ENCODE measurements at regions not wholly inside any gene's neighbourhood (a gene's known extent, or its start where the extent isn't known, plus 50 kb on each side); places are given as distances from the start of the nearest gene placed in this dataset.

DNA sequence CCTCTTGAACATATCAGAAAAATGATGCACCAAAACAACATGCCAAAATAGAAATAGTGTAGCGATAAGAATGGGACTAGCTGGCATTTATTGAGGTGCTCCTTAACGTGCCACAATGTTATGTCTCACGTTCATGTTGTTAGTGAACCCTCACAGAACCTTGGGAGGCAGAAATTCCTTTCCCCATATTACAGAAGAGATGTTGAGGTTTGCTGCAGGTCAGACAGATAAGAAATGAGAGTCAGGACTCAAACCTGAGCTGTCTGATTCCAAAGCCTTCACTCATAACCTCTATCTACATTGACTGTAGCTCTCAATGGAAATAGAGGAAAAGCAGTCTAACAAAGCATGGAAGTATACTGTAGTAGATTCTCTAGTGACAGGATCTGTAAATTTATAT, 163.3 kb upstream of the STK17B start:
- TF ChIP-seq, protein P1, sequence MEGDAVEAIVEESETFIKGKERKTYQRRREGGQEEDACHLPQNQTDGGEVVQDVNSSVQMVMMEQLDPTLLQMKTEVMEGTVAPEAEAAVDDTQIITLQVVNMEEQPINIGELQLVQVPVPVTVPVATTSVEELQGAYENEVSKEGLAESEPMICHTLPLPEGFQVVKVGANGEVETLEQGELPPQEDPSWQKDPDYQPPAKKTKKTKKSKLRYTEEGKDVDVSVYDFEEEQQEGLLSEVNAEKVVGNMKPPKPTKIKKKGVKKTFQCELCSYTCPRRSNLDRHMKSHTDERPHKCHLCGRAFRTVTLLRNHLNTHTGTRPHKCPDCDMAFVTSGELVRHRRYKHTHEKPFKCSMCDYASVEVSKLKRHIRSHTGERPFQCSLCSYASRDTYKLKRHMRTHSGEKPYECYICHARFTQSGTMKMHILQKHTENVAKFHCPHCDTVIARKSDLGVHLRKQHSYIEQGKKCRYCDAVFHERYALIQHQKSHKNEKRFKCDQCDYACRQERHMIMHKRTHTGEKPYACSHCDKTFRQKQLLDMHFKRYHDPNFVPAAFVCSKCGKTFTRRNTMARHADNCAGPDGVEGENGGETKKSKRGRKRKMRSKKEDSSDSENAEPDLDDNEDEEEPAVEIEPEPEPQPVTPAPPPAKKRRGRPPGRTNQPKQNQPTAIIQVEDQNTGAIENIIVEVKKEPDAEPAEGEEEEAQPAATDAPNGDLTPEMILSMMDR (conservative IDR thresholded peaks at IDR 0.05): no peak
- H4K5ac ChIP-seq (ENCODE audit: insufficient read length, low read depth, low read length): no peak overlapping the region
- no peaks in the 10 kb centered on the region for H3K23me2 ChIP-seq (ENCODE audit: insufficient read length, low read depth, low read length, poor library complexity, severe bottlenecking)
- no CpG with 5 or more reads among the region's 3 CpGs for WGBS (ENCODE audit: extremely low coverage, insufficient read length, low lambda C conversion rate)
- H4K8ac ChIP-seq (replicated peaks; ENCODE audit: insufficient read length, low read depth, low read length): no peak overlapping the region
- no peaks in the 10 kb centered on the region for H3K27me3 Mint-ChIP-seq (ENCODE audit: low read depth)
- no peak overlapping the region for H3K9ac ChIP-seq (ENCODE audit: extremely low read depth, insufficient read length, low read length)
- no peak overlapping the region for H2AK5ac ChIP-seq (ENCODE audit: insufficient read length, low read length)
- no peak overlapping the region for H3K4ac ChIP-seq (ENCODE audit: low read depth, low read length)
- H3K56ac ChIP-seq (ENCODE audit: insufficient read length, low read depth, low read length): no peak overlapping the region
- H3K4me1 ChIP-seq (ENCODE audit: insufficient read depth, low read length): no peaks in the 10 kb centered on the region; the same call in 1 of the 2 replicates
- no peak overlapping the region for H2BK5ac ChIP-seq (ENCODE audit: insufficient read length, low read length)
- no peak for DNase-seq
- no peaks in the 10 kb centered on the region for H3K4me1 Mint-ChIP-seq
- no peak overlapping the region for H3K27ac ChIP-seq (ENCODE audit: insufficient read length, low read depth, low read length)
- no peaks in the 10 kb centered on the region for H3K27me3 ChIP-seq (ENCODE audit: insufficient read depth, low read length)
- no peaks in the 10 kb centered on the region for H3K9me3 ChIP-seq (ENCODE audit: control insufficient read depth, low read depth, low read length)
- no peak overlapping the region for H2BK120ac ChIP-seq (ENCODE audit: low read depth, low read length, poor library complexity, severe bottlenecking)
- H2BK20ac ChIP-seq (ENCODE audit: low read depth, low read length, poor library complexity, severe bottlenecking): no peak overlapping the region
- no peak overlapping the region for H3T11ph ChIP-seq (ENCODE audit: low read length)
- H3K27ac Mint-ChIP-seq: no peak overlapping the region
- no peaks in the 10 kb centered on the region for H3K9me3 Mint-ChIP-seq
- H4K20me1 ChIP-seq (ENCODE audit: control insufficient read depth, insufficient read depth, insufficient read length): no peaks in the 10 kb centered on the region
- H3K79me1 ChIP-seq (ENCODE audit: insufficient read depth, low read depth, low read length, poor library complexity, severe bottlenecking): no peaks in the 10 kb centered on the region
- no peaks in the 10 kb centered on the region for H3K36me3 Mint-ChIP-seq (ENCODE audit: insufficient read depth in 1 of 3, low read depth in 3 of 3)
- H3K23ac ChIP-seq (ENCODE audit: insufficient read length, low read depth, low read length): no peak overlapping the region
- H3K79me2 ChIP-seq (ENCODE audit: insufficient read depth, low read length): no peaks in the 10 kb centered on the region
- no peak overlapping the region for H2BK15ac ChIP-seq (ENCODE audit: low read depth, low read length)
- no peak overlapping the region for H2AFZ ChIP-seq (ENCODE audit: low read length)
- no peak overlapping the region for H2BK12ac ChIP-seq (ENCODE audit: insufficient read length, low read depth, low read length)
- H4K91ac ChIP-seq (ENCODE audit: insufficient read length, low read depth, low read length): no peak overlapping the region
- no peak overlapping the region for H3K18ac ChIP-seq (ENCODE audit: insufficient read length, low read depth, low read length)
- no peak overlapping the region for H3K14ac ChIP-seq (ENCODE audit: insufficient read depth, low read length)
- no peak overlapping the region for H3K4me3 Mint-ChIP-seq
- no peak overlapping the region for H3K4me2 ChIP-seq (ENCODE audit: insufficient read depth, insufficient read length, low read length)

Data from H9 (cell line).